Panc1 (cell line): ENCODE measurements at regions not wholly inside any gene's neighbourhood (a gene's known extent, or its start where the extent isn't known, plus 50 kb on each side); places are given as distances from the start of the nearest gene placed in this dataset.

Experiments used
- ATAC-seq: fragments of 200-7000 bp; cut with Tn5 transposase; 2 replicates; pipeline ENCODE4 v1.9.1; 2020; ENCODE audit warnings: mild to moderate bottlenecking, moderate library complexity
- BruUV-seq: library from RNA; stranded (reverse); fragments of 400-500 nt; replicated peaks from 2 replicates; lab custom pipeline; 2021; lab: Mats Ljungman, UMichigan
- CTCF ChIA-PET: fragments of 300-600 bp; sonication (Branson Sonifier 250); formaldehyde crosslinking; loops from one replicate; lab custom pipeline; 2022; ENCODE audit warnings: antibody characterized with exemption; lab: Charles Lee
- POLR2A ChIA-PET: fragments of 300-600 bp; sonication (Branson Sonifier 250); formaldehyde crosslinking; loops from one replicate; lab custom pipeline; 2022; ENCODE audit warnings: antibody characterized with exemption; lab: Charles Lee
- DNase-seq: peaks from one replicate; pipeline ENCODE4 v3.0.0-alpha.2; 2010; ENCODE audit warnings: low read depth, low spot score
- H3K27ac ChIP-seq: 2 replicates; pipeline ENCODE4 v1.5.1; 2011; ENCODE audit warnings: mild to moderate bottlenecking, low read length, inconsistent platforms
- H3K27me3 ChIP-seq: fragments of 200-500 bp; sonication (Bioruptor generic); 2 replicates; pipeline ENCODE4 v1.6.0; 2014; ENCODE audit warnings: low read length, inconsistent platforms; ENCODE audit not compliant: control insufficient read depth, insufficient read depth
- H3K36me3 ChIP-seq: fragments of 200-500 bp; sonication (Bioruptor generic); 2 replicates; pipeline ENCODE4 v1.5.1; 2014; ENCODE audit warnings: inconsistent platforms, mild to moderate bottlenecking, low read length, moderate library complexity; ENCODE audit not compliant: control insufficient read depth, insufficient read depth
- H3K4me1 ChIP-seq: 2 replicates; pipeline ENCODE4 v1.5.1; 2011; ENCODE audit warnings: inconsistent platforms, mild to moderate bottlenecking, low read length, moderate library complexity; ENCODE audit not compliant: control insufficient read depth, insufficient read depth
- H3K4me3 ChIP-seq, 2 experiments: 2 replicates each; pipeline ENCODE4 v1.5.1; 2011 to 2012; ENCODE audit warnings: low read depth in 2 of 2, low read length in 2 of 2, mild to moderate bottlenecking in 2 of 2, inconsistent platforms in 1 of 2, moderate library complexity in 1 of 2
- H3K9me3 ChIP-seq: fragments of 200-500 bp; sonication (Bioruptor generic); 2 replicates; pipeline ENCODE4 v1.5.1; 2014; ENCODE audit warnings: low read depth, mild to moderate bottlenecking, inconsistent platforms, low read length, moderate library complexity; ENCODE audit not compliant: control insufficient read depth, insufficient read depth
- CTCF ChIP-seq: fragments of 450-650 bp; IDR thresholded peaks from 2 replicates; pipeline ENCODE4 v1.5.1; 2017; ENCODE audit warnings: mild to moderate bottlenecking
- POLR2AphosphoS5 ChIP-seq: IDR thresholded peaks from 2 replicates; pipeline ENCODE4 v1.6.1; 2012; ENCODE audit warnings: mild to moderate bottlenecking, low read depth, low read length, moderate library complexity
- SIN3A ChIP-seq: IDR thresholded peaks from 2 replicates; pipeline ENCODE4 v1.6.1; 2012; ENCODE audit warnings: low read depth, mild to moderate bottlenecking, low read length, moderate library complexity, borderline replicate concordance; ENCODE audit not compliant: insufficient read depth
- TCF7L2 ChIP-seq: IDR thresholded peaks from 2 replicates; pipeline ENCODE4 v1.6.1; 2011; ENCODE audit warnings: mild to moderate bottlenecking, low read depth, low read length, inconsistent platforms
- in situ Hi-C: cut with HindIII; loops from 2 replicates; pipeline ENCODE4 v1.10.0; 2016; ENCODE audit warnings: low sequenced_read_pairs, low pct_unique_long_range_greater_than_20kb
- intact Hi-C: fragments of 100-400 bp; cut with micrococcal nuclease; formaldehyde crosslinking; loops from one replicate; pipeline ENCODE4 v1.10.0; 2022; ENCODE audit not compliant: unreplicated experiment
- TF ChIP-seq, protein P1 (sequence below), 2 experiments: IDR thresholded peaks; 2 replicates each; pipeline ENCODE4 v1.6.1; 2011 to 2012; ENCODE audit warnings: low read depth in 2 of 2, control low read depth in 1 of 2, low read length in 1 of 2, mild to moderate bottlenecking in 1 of 2, moderate library complexity in 1 of 2; ENCODE audit not compliant: insufficient read depth in 1 of 2

GRCh38 chr2:16214391-16214790 is 274.0 kb downstream of the MYCN start:
- Histone ChIP-seq H3K36me3 (no peaks in the 10 kb centered on the region), H3K9me3 (no peaks in the 10 kb centered on the region), H3K27me3 (no peaks in the 10 kb centered on the region), H3K4me3 (no peak overlapping the region), H3K27ac (no peak overlapping the region), H3K4me1 (no peaks in the 10 kb centered on the region)
- in situ Hi-C loops (no loop called here), intact Hi-C loops (no loop called here)
- no peak for TF ChIP-seq SIN3A
- ATAC-seq (no peak), DNase-seq (no peak)
- POLR2A ChIA-PET = no interaction called here
- no TSS peak for BruUV-seq
- CTCF ChIA-PET = no interaction called here

GRCh38 chr2:16212321-16212720 is 272.0 kb downstream of the MYCN start:
- no peaks in the 10 kb centered on the region for H3K36me3 ChIP-seq
- ChIA-PET POLR2A (no interaction called here), CTCF (no interaction called here)
- no TSS peak for BruUV-seq
- no peak overlapping the region for H3K4me3 ChIP-seq
- H3K4me1 ChIP-seq = no peaks in the 10 kb centered on the region
- in situ Hi-C loops = no loop called here
- H3K27me3 ChIP-seq = no peaks in the 10 kb centered on the region
- H3K9me3 ChIP-seq = no peaks in the 10 kb centered on the region
- ATAC-seq (no peak), DNase-seq (no peak)
- intact Hi-C loops = no loop called here
- TF ChIP-seq POLR2AphosphoS5 (no peak), SIN3A (no peak), CTCF (no peak), TCF7L2 (no peak)
- TF ChIP-seq, protein P1, sequence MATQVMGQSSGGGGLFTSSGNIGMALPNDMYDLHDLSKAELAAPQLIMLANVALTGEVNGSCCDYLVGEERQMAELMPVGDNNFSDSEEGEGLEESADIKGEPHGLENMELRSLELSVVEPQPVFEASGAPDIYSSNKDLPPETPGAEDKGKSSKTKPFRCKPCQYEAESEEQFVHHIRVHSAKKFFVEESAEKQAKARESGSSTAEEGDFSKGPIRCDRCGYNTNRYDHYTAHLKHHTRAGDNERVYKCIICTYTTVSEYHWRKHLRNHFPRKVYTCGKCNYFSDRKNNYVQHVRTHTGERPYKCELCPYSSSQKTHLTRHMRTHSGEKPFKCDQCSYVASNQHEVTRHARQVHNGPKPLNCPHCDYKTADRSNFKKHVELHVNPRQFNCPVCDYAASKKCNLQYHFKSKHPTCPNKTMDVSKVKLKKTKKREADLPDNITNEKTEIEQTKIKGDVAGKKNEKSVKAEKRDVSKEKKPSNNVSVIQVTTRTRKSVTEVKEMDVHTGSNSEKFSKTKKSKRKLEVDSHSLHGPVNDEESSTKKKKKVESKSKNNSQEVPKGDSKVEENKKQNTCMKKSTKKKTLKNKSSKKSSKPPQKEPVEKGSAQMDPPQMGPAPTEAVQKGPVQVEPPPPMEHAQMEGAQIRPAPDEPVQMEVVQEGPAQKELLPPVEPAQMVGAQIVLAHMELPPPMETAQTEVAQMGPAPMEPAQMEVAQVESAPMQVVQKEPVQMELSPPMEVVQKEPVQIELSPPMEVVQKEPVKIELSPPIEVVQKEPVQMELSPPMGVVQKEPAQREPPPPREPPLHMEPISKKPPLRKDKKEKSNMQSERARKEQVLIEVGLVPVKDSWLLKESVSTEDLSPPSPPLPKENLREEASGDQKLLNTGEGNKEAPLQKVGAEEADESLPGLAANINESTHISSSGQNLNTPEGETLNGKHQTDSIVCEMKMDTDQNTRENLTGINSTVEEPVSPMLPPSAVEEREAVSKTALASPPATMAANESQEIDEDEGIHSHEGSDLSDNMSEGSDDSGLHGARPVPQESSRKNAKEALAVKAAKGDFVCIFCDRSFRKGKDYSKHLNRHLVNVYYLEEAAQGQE (IDR thresholded peaks at IDR 0.05; ENCODE audit: insufficient read depth in 1 of 2, low read depth in 2 of 2, low read length in 1 of 2) = no peak
- no peak overlapping the region for H3K27ac ChIP-seq

DNA sequence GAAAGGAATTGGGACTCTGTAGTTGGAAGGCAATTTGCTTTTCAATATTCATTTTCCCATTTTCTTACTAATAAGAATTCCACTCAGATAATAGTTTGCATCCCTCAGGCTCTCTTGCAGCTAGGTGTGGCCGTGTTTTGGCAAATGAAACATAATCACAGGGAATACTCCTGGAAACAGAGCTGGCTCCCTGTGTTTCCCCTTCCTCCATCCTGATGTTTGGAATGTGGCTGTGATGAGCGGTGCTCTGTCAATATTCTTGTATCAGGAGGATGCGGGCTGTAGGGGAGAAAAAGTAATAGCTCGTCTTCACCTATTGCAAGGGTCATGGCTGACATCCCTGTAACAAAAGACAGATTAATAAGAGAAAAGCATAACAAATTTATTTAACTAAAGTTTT is 271.0 kb downstream of the MYCN start:
- intact Hi-C loops (no loop called here), in situ Hi-C loops (no loop called here)
- Histone ChIP-seq H3K27ac (no peak overlapping the region), H3K4me3 (no peak overlapping the region), H3K27me3 (no peaks in the 10 kb centered on the region), H3K9me3 (no peaks in the 10 kb centered on the region), H3K36me3 (no peaks in the 10 kb centered on the region), H3K4me1 (no peaks in the 10 kb centered on the region)
- ChIA-PET CTCF (no interaction called here), POLR2A (no interaction called here)
- no peak for TF ChIP-seq SIN3A
- TF ChIP-seq POLR2AphosphoS5 = no peak
- TF ChIP-seq TCF7L2 = no peak
- TF ChIP-seq, protein P1 (IDR thresholded peaks at IDR 0.05; ENCODE audit: insufficient read depth in 1 of 2, low read depth in 2 of 2, low read length in 1 of 2) = no peak
- TF ChIP-seq CTCF = no peak
- ATAC-seq (no peak), DNase-seq (no peak)
- BruUV-seq = no TSS peak
